HEK293 (cell line): ENCODE measurements at regions not wholly inside any gene's neighbourhood (a gene's known extent, or its start where the extent isn't known, plus 50 kb on each side); places are given as distances from the start of the nearest gene placed in this dataset.

Experiments
- CTCF ChIA-PET: fragments of 350-600 bp; formaldehyde crosslinking; extraction: SDS; loops from one replicate; lab custom pipeline; 2021; ENCODE audit warnings: antibody characterized with exemption; lab: Yijun Ruan, JAX
- POLR2A ChIA-PET: fragments of 300-600 bp; formaldehyde crosslinking; extraction: SDS; loops from one replicate; lab custom pipeline; 2020; ENCODE audit warnings: antibody characterized with exemption, inconsistent platforms; lab: Yijun Ruan, JAX
- H3K27ac ChIP-seq: fragments of 200-500 bp; sonication (Bioruptor generic); 2 replicates; pipeline ENCODE4 v1.5.1; 2014; ENCODE audit warnings: low read depth, low read length, control low read depth, inconsistent platforms; ENCODE audit errors: extremely low read depth
- H3K36me3 ChIP-seq, 2 experiments: fragments of 200-500 bp in 1 of 2; sonication (Bioruptor generic) in 1 of 2; 1 replicate in 1 of 2; 2 replicates in 1 of 2; pipeline ENCODE4 v1.5.1; 2014 to 2017; ENCODE audit warnings: inconsistent platforms in 2 of 2, low read length in 2 of 2; ENCODE audit not compliant: control insufficient read depth in 2 of 2, insufficient read depth in 1 of 2
- H3K4me1 ChIP-seq: fragments of 200-500 bp; sonication (Bioruptor generic); 2 replicates; pipeline ENCODE4 v1.5.1; 2014; ENCODE audit warnings: mild to moderate bottlenecking, low read length, inconsistent platforms; ENCODE audit not compliant: control insufficient read depth, insufficient read depth
- H3K4me3 ChIP-seq: 2 replicates; pipeline ENCODE4 v1.5.1; 2011; ENCODE audit warnings: low read depth, mild to moderate bottlenecking, control low read depth, low read length, moderate library complexity
- H3K9me3 ChIP-seq: fragments of 200-500 bp; sonication (Bioruptor generic); 2 replicates; pipeline ENCODE4 v1.5.1; 2014; ENCODE audit warnings: low read depth, low read length, inconsistent platforms; ENCODE audit not compliant: control insufficient read depth, insufficient read depth
- GLIS1 ChIP-seq: fragments of 450-650 bp; formaldehyde crosslinking; IDR thresholded peaks from 2 replicates; pipeline ENCODE4 v1.5.1; 2016; ENCODE audit warnings: missing biosample characterization, missing genetic modification characterization
- GLIS2 ChIP-seq: fragments of 450-650 bp; formaldehyde crosslinking; IDR thresholded peaks from 2 replicates; pipeline ENCODE4 v1.5.1; 2016; ENCODE audit warnings: missing biosample characterization, missing genetic modification characterization
- HOXC10 ChIP-seq: sonication (generic); formaldehyde crosslinking; IDR thresholded peaks from 2 replicates; pipeline ENCODE4 v1.8.1; 2023; ENCODE audit warnings: mild to moderate bottlenecking, missing genetic modification reagents
- OVOL3 ChIP-seq: fragments of 450-650 bp; formaldehyde crosslinking; IDR thresholded peaks from 2 replicates; pipeline ENCODE4 v1.5.1; 2016; ENCODE audit warnings: missing biosample characterization, missing genetic modification characterization
- SP3 ChIP-seq: fragments of 450-650 bp; formaldehyde crosslinking; IDR thresholded peaks from 2 replicates; pipeline ENCODE4 v1.5.1; 2016; ENCODE audit warnings: missing biosample characterization, missing genetic modification characterization
- ZBTB44 ChIP-seq: fragments of 450-650 bp; IDR thresholded peaks from 2 replicates; pipeline ENCODE4 v1.5.1; 2018; ENCODE audit warnings: missing biosample characterization, mild to moderate bottlenecking, missing genetic modification characterization
- ZBTB7A ChIP-seq: fragments of 450-650 bp; formaldehyde crosslinking; IDR thresholded peaks from 2 replicates; pipeline ENCODE4 v1.5.1; 2016; ENCODE audit warnings: low read depth, missing biosample characterization, missing genetic modification characterization
- ZNF114 ChIP-seq: fragments of 450-650 bp; formaldehyde crosslinking; IDR thresholded peaks from 2 replicates; pipeline ENCODE4 v1.5.0; 2017; ENCODE audit warnings: missing biosample characterization, missing genetic modification characterization
- ZNF169 ChIP-seq: fragments of 450-650 bp; formaldehyde crosslinking; IDR thresholded peaks from 2 replicates; pipeline ENCODE4 v1.5.1; 2016; ENCODE audit warnings: missing biosample characterization, missing genetic modification characterization
- ZNF174 ChIP-seq: fragments of 450-650 bp; formaldehyde crosslinking; IDR thresholded peaks from 2 replicates; pipeline ENCODE4 v1.5.0; 2017; ENCODE audit warnings: missing biosample characterization, mild to moderate bottlenecking, missing genetic modification characterization
- ZNF214 ChIP-seq: fragments of 450-650 bp; formaldehyde crosslinking; IDR thresholded peaks from 2 replicates; pipeline ENCODE4 v1.5.1; 2017; ENCODE audit warnings: missing biosample characterization, mild to moderate bottlenecking, missing genetic modification characterization, borderline replicate concordance
- ZNF23 ChIP-seq: fragments of 450-650 bp; formaldehyde crosslinking; IDR thresholded peaks from 2 replicates; pipeline ENCODE4 v1.5.1; 2016; ENCODE audit warnings: missing biosample characterization, missing genetic modification characterization, borderline replicate concordance
- ZNF529 ChIP-seq: fragments of 450-650 bp; formaldehyde crosslinking; IDR thresholded peaks from 2 replicates; pipeline ENCODE4 v1.5.1; 2017; ENCODE audit warnings: missing genetic modification characterization, missing biosample characterization; ENCODE audit not compliant: insufficient replicate concordance
- ZNF560 ChIP-seq: fragments of 450-650 bp; formaldehyde crosslinking; IDR thresholded peaks from 2 replicates; pipeline ENCODE4 v1.5.1; 2017; ENCODE audit warnings: missing biosample characterization, missing genetic modification characterization, borderline replicate concordance
- ZNF561 ChIP-seq: fragments of 450-650 bp; IDR thresholded peaks from 2 replicates; pipeline ENCODE4 v1.5.1; 2018; ENCODE audit warnings: missing biosample characterization, missing genetic modification characterization, borderline replicate concordance
- ZNF580 ChIP-seq: fragments of 450-650 bp; formaldehyde crosslinking; IDR thresholded peaks from 2 replicates; pipeline ENCODE4 v1.5.1; 2016; ENCODE audit warnings: missing biosample characterization, missing genetic modification characterization
- ZNF585B ChIP-seq: fragments of 450-650 bp; formaldehyde crosslinking; IDR thresholded peaks from 2 replicates; pipeline ENCODE4 v1.5.1; 2016; ENCODE audit warnings: missing biosample characterization, missing genetic modification characterization
- ZNF776 ChIP-seq: fragments of 450-650 bp; formaldehyde crosslinking; IDR thresholded peaks from 2 replicates; pipeline ENCODE4 v1.5.0; 2017; ENCODE audit warnings: missing biosample characterization, missing genetic modification characterization, borderline replicate concordance
- ZNF791 ChIP-seq: fragments of 450-650 bp; formaldehyde crosslinking; IDR thresholded peaks from 2 replicates; pipeline ENCODE4 v1.5.1; 2016; ENCODE audit warnings: missing biosample characterization, missing genetic modification characterization
- ZNF843 ChIP-seq: fragments of 450-650 bp; formaldehyde crosslinking; IDR thresholded peaks from 2 replicates; pipeline ENCODE4 v1.5.1; 2016; ENCODE audit warnings: missing biosample characterization, missing genetic modification characterization
- ZSCAN23 ChIP-seq: fragments of 450-650 bp; formaldehyde crosslinking; IDR thresholded peaks from 2 replicates; pipeline ENCODE4 v1.5.1; 2016; ENCODE audit warnings: missing biosample characterization, missing genetic modification characterization
- ZSCAN4 ChIP-seq: fragments of 450-650 bp; formaldehyde crosslinking; IDR thresholded peaks from 2 replicates; pipeline ENCODE4 v1.5.1; 2017; ENCODE audit warnings: missing biosample characterization, missing genetic modification characterization

GRCh38 chr4:17275836-17276235 lies 236.1 kb downstream of the QDPR start (continued):
- TF ChIP-seq ZNF174 (tag by site-specific recombination) (no peak), GLIS2 (tag by site-specific recombination) (no peak), ZSCAN4 (tag by site-specific recombination) (no peak)
- TF ChIP-seq, all 188 proteins: peak for 0

- CTCF ChIA-PET: no interaction called here
- Histone ChIP-seq H3K27ac (no peak overlapping the region), H3K4me3 (no peak overlapping the region), H3K4me1 (no peaks in the 10 kb centered on the region), H3K36me3 (no peaks in the 10 kb centered on the region), H3K9me3 (no peaks in the 10 kb centered on the region)
- POLR2A ChIA-PET: no interaction called here
- TF ChIP-seq ZNF791 (tag by site-specific recombination) (no peak), ZSCAN23 (tag by site-specific recombination) (no peak), ZNF585B (tag by site-specific recombination) (no peak), ZNF169 (no peak), ZNF843 (tag by site-specific recombination) (no peak), ZNF776 (tag by site-specific recombination) (no peak), ZNF580 (no peak), ZNF214 (tag by site-specific recombination) (no peak)
These were observed 238.8 kb downstream of the QDPR start for GRCh38 chr4:17273047-17273446.

- Histone ChIP-seq H3K9me3 (no peaks in the 10 kb centered on the region), H3K4me3 (no peak overlapping the region), H3K27ac (no peak overlapping the region), H3K36me3 (no peaks in the 10 kb centered on the region), H3K4me1 (no peaks in the 10 kb centered on the region)
- POLR2A ChIA-PET: no interaction called here
- TF ChIP-seq ZNF23 (tag by site-specific recombination) (no peak), ZNF561 (no peak), ZNF114 (tag by site-specific recombination) (no peak), HOXC10 (CRISPR knock-in tag) (no peak), ZNF529 (tag by site-specific recombination) (no peak), GLIS1 (tag by site-specific recombination) (no peak), ZBTB7A (tag by site-specific recombination) (no peak), OVOL3 (tag by site-specific recombination) (no peak), SP3 (no peak), ZNF560 (tag by site-specific recombination) (no peak), ZBTB44 (tag by site-specific recombination) (no peak)
- CTCF ChIA-PET: no interaction called here
These were observed 239.7 kb downstream of the QDPR start for GRCh38 chr4:17272154-17272553.
